ENCODE measurements at regions not wholly inside any gene's neighbourhood (a gene's known extent, or its start where the extent isn't known, plus 50 kb on each side); places are given as distances from the start of the nearest gene placed in this dataset.
"Not testable (repeated sequence)": the region's sequence is repeated elsewhere in the genome, so short reads cannot be mapped to it uniquely, and the experiment has no call there.

- not testable (repeated sequence) for TF ChIP-seq L3MBTL2 (conservative IDR thresholded peaks at IDR 0.05); FOXM1 (IDR thresholded peaks at IDR 0.05; ENCODE audit: borderline replicate concordance); ARNT (IDR thresholded peaks at IDR 0.05); ZNF384 (IDR thresholded peaks at IDR 0.05); HDGF (IDR thresholded peaks at IDR 0.05; ENCODE audit: borderline replicate concordance); SP1 (IDR thresholded peaks at IDR 0.05); BHLHE40 (IDR thresholded peaks at IDR 0.05; ENCODE audit: borderline replicate concordance); NFRKB (IDR thresholded peaks at IDR 0.05); TARDBP (IDR thresholded peaks at IDR 0.05); FOXK2 (IDR thresholded peaks at IDR 0.05)
- TF ChIP-seq, protein P1, sequence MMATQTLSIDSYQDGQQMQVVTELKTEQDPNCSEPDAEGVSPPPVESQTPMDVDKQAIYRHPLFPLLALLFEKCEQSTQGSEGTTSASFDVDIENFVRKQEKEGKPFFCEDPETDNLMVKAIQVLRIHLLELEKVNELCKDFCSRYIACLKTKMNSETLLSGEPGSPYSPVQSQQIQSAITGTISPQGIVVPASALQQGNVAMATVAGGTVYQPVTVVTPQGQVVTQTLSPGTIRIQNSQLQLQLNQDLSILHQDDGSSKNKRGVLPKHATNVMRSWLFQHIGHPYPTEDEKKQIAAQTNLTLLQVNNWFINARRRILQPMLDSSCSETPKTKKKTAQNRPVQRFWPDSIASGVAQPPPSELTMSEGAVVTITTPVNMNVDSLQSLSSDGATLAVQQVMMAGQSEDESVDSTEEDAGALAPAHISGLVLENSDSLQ (IDR thresholded peaks at IDR 0.05) = not testable (repeated sequence)
Observed at GRCh38 chr13:19072956-19073706, 108.5 kb downstream of the TUBA3C start.

Data from HEK293T (cell line).